ENCODE measurements at regions not wholly inside any gene's neighbourhood (a gene's known extent, or its start where the extent isn't known, plus 50 kb on each side); places are given as distances from the start of the nearest gene placed in this dataset.

GRCh38 chr2:179341152-179341866 lies 76.7 kb upstream of the SESTD1 start:
- Histone ChIP-seq H3K36me3 (ENCODE audit: control insufficient read depth, insufficient read depth, low read length) (no peaks in the 10 kb centered on the region), H2BK5ac (ENCODE audit: low read length) (no peak overlapping the region), H3K4me2 (ENCODE audit: low read length) (no peak overlapping the region), H2AK5ac (ENCODE audit: low read length) (no peak overlapping the region), H3K23ac (ENCODE audit: low read length) (no peak overlapping the region), H3K9ac (ENCODE audit: low read length) (no peak overlapping the region), H3K79me1 (ENCODE audit: low read length) (no peaks in the 10 kb centered on the region), H3K18ac (ENCODE audit: low read length) (no peak overlapping the region), H3K27ac (ENCODE audit: low read depth, low read length) (no peak overlapping the region), H3K4me1 (ENCODE audit: control insufficient read depth, low read depth, low read length) (peaks cover 3% of the 10 kb centered on the region), H3K4ac (ENCODE audit: low read depth, low read length) (no peak overlapping the region), H3K56ac (ENCODE audit: low read length) (no peak overlapping the region), H4K5ac (ENCODE audit: low read length) (no peak overlapping the region), H3K79me2 (ENCODE audit: control insufficient read depth, insufficient read depth, low read length) (no peaks in the 10 kb centered on the region), H4K8ac (ENCODE audit: low read depth, low read length) (no peak overlapping the region), H2BK15ac (replicated peaks; ENCODE audit: low read depth) (no peak overlapping the region), H3K27me3 (ENCODE audit: insufficient read depth, low read length, poor library complexity) (no peaks in the 10 kb centered on the region), H2BK120ac (ENCODE audit: low read depth, low read length) (no peak overlapping the region), H3K4me3 (ENCODE audit: low read length) (no peak overlapping the region)
- no peak for DNase-seq
- 100% methylated on average over 1 of the region's 3 CpGs for WGBS (ENCODE audit: extremely low coverage, insufficient coverage, low lambda C conversion rate)

- Histone ChIP-seq H3K79me1 (ENCODE audit: low read length) (no peaks in the 10 kb centered on the region), H3K23ac (ENCODE audit: low read length) (no peak overlapping the region), H3K4me2 (ENCODE audit: low read length) (no peak overlapping the region), H3K27ac (ENCODE audit: low read depth, low read length) (no peak overlapping the region), H4K8ac (ENCODE audit: low read depth, low read length) (no peak overlapping the region), H3K4me3 (ENCODE audit: low read length) (no peak overlapping the region), H2AK5ac (ENCODE audit: low read length) (no peak overlapping the region), H3K4ac (ENCODE audit: low read depth, low read length) (no peak overlapping the region), H3K27me3 (ENCODE audit: insufficient read depth, low read length, poor library complexity) (no peaks in the 10 kb centered on the region), H3K56ac (ENCODE audit: low read length) (no peak overlapping the region), H4K5ac (ENCODE audit: low read length) (no peak overlapping the region), H3K18ac (ENCODE audit: low read length) (no peak overlapping the region), H3K9ac (ENCODE audit: low read length) (no peak overlapping the region), H2BK120ac (ENCODE audit: low read depth, low read length) (no peak overlapping the region), H2BK15ac (replicated peaks; ENCODE audit: low read depth) (no peak overlapping the region), H3K36me3 (ENCODE audit: control insufficient read depth, insufficient read depth, low read length) (no peaks in the 10 kb centered on the region), H3K4me1 (ENCODE audit: control insufficient read depth, low read depth, low read length) (peaks cover 3% of the 10 kb centered on the region), H2BK5ac (ENCODE audit: low read length) (no peak overlapping the region), H3K79me2 (ENCODE audit: control insufficient read depth, insufficient read depth, low read length) (no peaks in the 10 kb centered on the region)
- WGBS (ENCODE audit: extremely low coverage, insufficient coverage, low lambda C conversion rate), result 100% methylated on average over 1 of the region's 4 CpGs
- peak; percentile 44 for DNase-seq
These were observed 76.0 kb upstream of the SESTD1 start for GRCh38 chr2:179340678-179341077.

- no CpG with 5 or more reads among the region's 3 CpGs for WGBS (ENCODE audit: extremely low coverage, insufficient coverage, low lambda C conversion rate)
- no peak overlapping the region for H3K4me3 ChIP-seq (ENCODE audit: low read length)
- no peak overlapping the region for H4K8ac ChIP-seq (ENCODE audit: low read depth, low read length)
- H2BK120ac ChIP-seq (ENCODE audit: low read depth, low read length), result no peak overlapping the region
- no peak overlapping the region for H3K27ac ChIP-seq (ENCODE audit: low read depth, low read length)
- H3K79me1 ChIP-seq (ENCODE audit: low read length), result no peaks in the 10 kb centered on the region
- H3K18ac ChIP-seq (ENCODE audit: low read length), result no peak overlapping the region
- no peaks in the 10 kb centered on the region for H3K79me2 ChIP-seq (ENCODE audit: control insufficient read depth, insufficient read depth, low read length)
- no peaks in the 10 kb centered on the region for H3K27me3 ChIP-seq (ENCODE audit: insufficient read depth, low read length, poor library complexity)
- H4K5ac ChIP-seq (ENCODE audit: low read length), result no peak overlapping the region
- no peak overlapping the region for H2BK15ac ChIP-seq (replicated peaks; ENCODE audit: low read depth)
- no peak overlapping the region for H3K56ac ChIP-seq (ENCODE audit: low read length)
- H3K36me3 ChIP-seq (ENCODE audit: control insufficient read depth, insufficient read depth, low read length), result no peaks in the 10 kb centered on the region
- no peak overlapping the region for H3K9ac ChIP-seq (ENCODE audit: low read length)
- H3K4me2 ChIP-seq (ENCODE audit: low read length), result no peak overlapping the region
- H3K4me1 ChIP-seq (ENCODE audit: control insufficient read depth, low read depth, low read length), result no peaks in the 10 kb centered on the region
- no peak for DNase-seq
- H2AK5ac ChIP-seq (ENCODE audit: low read length), result no peak overlapping the region
- H2BK5ac ChIP-seq (ENCODE audit: low read length), result no peak overlapping the region
- H3K23ac ChIP-seq (ENCODE audit: low read length), result no peak overlapping the region
- H3K4ac ChIP-seq (ENCODE audit: low read depth, low read length), result no peak overlapping the region
These were observed 74.0 kb upstream of the SESTD1 start for GRCh38 chr2:179338681-179339080.

GRCh38 chr2:179336782-179337534 lies 72.3 kb upstream of the SESTD1 start:
- Histone ChIP-seq H3K27ac (ENCODE audit: low read depth, low read length) (no peak overlapping the region), H4K8ac (ENCODE audit: low read depth, low read length) (no peak overlapping the region), H3K79me1 (ENCODE audit: low read length) (no peaks in the 10 kb centered on the region), H3K18ac (ENCODE audit: low read length) (no peak overlapping the region), H3K4me2 (ENCODE audit: low read length) (no peak overlapping the region), H3K23ac (ENCODE audit: low read length) (no peak overlapping the region), H2BK15ac (replicated peaks; ENCODE audit: low read depth) (no peak overlapping the region), H2BK120ac (ENCODE audit: low read depth, low read length) (no peak overlapping the region), H3K4me1 (ENCODE audit: control insufficient read depth, low read depth, low read length) (no peaks in the 10 kb centered on the region), H3K27me3 (ENCODE audit: insufficient read depth, low read length, poor library complexity) (no peaks in the 10 kb centered on the region), H3K36me3 (ENCODE audit: control insufficient read depth, insufficient read depth, low read length) (no peaks in the 10 kb centered on the region), H2AK5ac (ENCODE audit: low read length) (no peak overlapping the region), H3K79me2 (ENCODE audit: control insufficient read depth, insufficient read depth, low read length) (no peaks in the 10 kb centered on the region), H4K5ac (ENCODE audit: low read length) (no peak overlapping the region), H3K4ac (ENCODE audit: low read depth, low read length) (no peak overlapping the region), H3K56ac (ENCODE audit: low read length) (no peak overlapping the region), H3K9ac (ENCODE audit: low read length) (no peak overlapping the region), H2BK5ac (ENCODE audit: low read length) (no peak overlapping the region), H3K4me3 (ENCODE audit: low read length) (no peak overlapping the region)
- peak; percentile 18 for DNase-seq
- WGBS (ENCODE audit: extremely low coverage, insufficient coverage, low lambda C conversion rate), result no CpG with 5 or more reads among the region's 4 CpGs

- Histone ChIP-seq H3K23ac (ENCODE audit: low read length) (no peak overlapping the region), H2BK15ac (replicated peaks; ENCODE audit: low read depth) (no peak overlapping the region), H4K8ac (ENCODE audit: low read depth, low read length) (no peak overlapping the region), H3K4me1 (ENCODE audit: control insufficient read depth, low read depth, low read length) (no peaks in the 10 kb centered on the region), H3K4me2 (ENCODE audit: low read length) (no peak overlapping the region), H3K27me3 (ENCODE audit: insufficient read depth, low read length, poor library complexity) (no peaks in the 10 kb centered on the region), H3K4me3 (ENCODE audit: low read length) (no peak overlapping the region), H4K5ac (ENCODE audit: low read length) (no peak overlapping the region), H2BK120ac (ENCODE audit: low read depth, low read length) (no peak overlapping the region), H3K56ac (ENCODE audit: low read length) (no peak overlapping the region), H2AK5ac (ENCODE audit: low read length) (no peak overlapping the region), H3K79me2 (ENCODE audit: control insufficient read depth, insufficient read depth, low read length) (no peaks in the 10 kb centered on the region), H3K9ac (ENCODE audit: low read length) (no peak overlapping the region), H3K18ac (ENCODE audit: low read length) (no peak overlapping the region), H3K36me3 (ENCODE audit: control insufficient read depth, insufficient read depth, low read length) (no peaks in the 10 kb centered on the region), H2BK5ac (ENCODE audit: low read length) (no peak overlapping the region), H3K4ac (ENCODE audit: low read depth, low read length) (no peak overlapping the region), H3K27ac (ENCODE audit: low read depth, low read length) (no peak overlapping the region), H3K79me1 (ENCODE audit: low read length) (no peaks in the 10 kb centered on the region)
- WGBS (ENCODE audit: extremely low coverage, insufficient coverage, low lambda C conversion rate), result no CpG with 5 or more reads among the region's 2 CpGs
- no peak for DNase-seq
These were observed 71.1 kb upstream of the SESTD1 start for GRCh38 chr2:179335732-179336131.

Data from mesendoderm (in vitro differentiated cells).